GOT3 (cell line): ENCODE measurements at regions not wholly inside any gene's neighbourhood (a gene's known extent, or its start where the extent isn't known, plus 50 kb on each side); places are given as distances from the start of the nearest gene placed in this dataset.
"Not testable (repeated sequence)": the region's sequence is repeated elsewhere in the genome, so short reads cannot be mapped to it uniquely, and the experiment has no call there.

ENCODE experiments used
- DNase-seq: peaks from one replicate; lab custom pipeline; 2025; ENCODE audit warnings: mixed read lengths; lab: John Stamatoyannopoulos, UW

DNA sequence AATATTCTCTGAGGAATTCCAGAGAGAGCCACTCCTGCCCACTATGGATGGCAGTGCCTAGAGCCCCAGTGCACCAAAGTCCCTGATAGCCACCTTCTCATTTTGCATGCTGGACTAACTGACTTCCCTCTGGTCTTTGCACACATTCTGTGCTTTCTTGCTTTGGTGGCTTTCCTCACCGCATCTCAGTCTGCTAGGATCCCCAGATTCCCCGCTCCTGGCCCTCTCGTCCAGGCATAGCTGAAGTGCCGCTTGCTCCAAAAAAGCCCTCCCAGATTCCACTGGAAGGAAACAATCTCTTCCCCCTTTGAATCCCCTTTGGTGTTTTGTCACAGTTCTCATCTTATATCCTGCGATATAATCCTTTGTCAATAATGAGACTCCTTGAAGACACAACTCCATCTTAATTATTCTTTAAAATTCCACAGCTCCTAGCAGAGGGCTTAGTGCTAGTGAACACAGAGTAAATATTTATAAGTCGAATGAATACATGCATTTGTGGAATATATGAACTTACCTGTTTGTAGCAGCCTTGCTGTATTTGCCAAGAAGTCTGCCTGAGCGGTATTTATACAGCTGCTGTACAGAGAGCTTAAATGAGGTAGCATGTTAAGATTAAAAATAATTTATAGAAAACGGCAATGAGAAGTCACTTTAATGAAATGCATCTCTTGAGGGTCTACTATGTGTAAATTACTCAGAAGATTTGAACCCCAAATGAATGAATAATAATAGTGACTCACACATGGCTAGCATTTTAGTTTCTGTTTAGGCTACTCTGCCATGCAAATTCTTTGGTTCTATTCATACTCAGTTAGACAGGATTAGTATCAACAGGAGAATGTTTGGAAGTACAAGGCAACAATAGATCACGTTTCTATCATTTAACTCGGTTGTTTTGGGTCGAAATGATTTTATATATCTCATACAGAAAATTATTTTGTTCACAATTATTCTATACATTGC lies 421.9 kb upstream of the TENM3 start:
- no peak for DNase-seq

DNA sequence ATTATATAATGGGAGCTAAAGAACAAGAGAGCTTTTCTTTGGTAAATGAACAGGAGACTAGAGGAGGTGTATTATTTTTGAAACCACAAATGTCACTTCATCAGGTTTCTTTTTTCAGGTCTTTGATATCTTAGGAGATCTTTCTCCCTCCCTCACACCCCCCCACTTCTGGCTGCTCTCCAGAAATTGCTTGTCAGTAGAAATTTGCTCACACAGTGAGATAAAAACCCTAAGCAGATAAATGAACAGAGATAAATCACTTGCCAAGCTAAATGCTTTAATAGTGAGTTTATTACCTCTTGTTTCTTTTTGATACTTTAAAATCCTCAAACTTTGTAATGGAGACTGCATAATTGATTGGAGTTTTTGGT lies 421.2 kb upstream of the TENM3 start:
- no peak for DNase-seq

DNA sequence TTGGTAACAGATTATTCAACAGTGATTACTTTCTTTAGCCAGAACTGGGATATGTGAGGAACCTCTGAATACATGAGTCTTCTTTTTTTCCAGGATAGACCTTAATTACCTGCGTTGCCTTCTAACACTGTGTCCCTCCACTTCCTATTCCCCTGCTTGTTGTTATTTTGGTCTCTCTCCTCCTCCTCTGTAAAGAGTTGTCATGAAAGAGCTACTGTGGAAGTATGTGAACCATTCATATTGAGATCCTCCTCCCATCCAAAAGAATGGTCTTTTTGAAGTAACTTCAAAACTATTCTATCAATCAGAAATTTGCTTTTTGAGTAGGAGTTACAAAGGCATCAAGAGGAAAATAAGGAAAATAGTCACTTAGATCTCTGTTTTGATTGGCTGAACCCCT lies 420.0 kb upstream of the TENM3 start:
- no peak for DNase-seq

DNA sequence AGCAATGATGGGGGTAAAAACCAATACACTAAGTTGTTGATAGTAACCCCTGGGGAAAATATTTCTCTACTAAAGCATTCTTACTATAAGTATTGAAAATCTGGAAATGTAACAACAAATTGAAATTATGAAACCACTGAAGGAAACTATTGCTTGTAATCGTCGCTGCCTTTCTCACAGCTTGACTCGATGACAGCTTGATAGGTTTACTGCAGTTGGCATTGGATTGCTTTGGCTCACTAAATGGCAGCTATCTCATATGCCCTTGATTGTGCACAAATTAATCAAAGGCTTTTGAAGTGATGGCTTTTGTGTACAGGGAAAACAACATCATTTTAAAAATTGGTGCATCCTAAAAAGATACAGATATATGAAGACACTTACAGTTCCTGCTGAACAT lies 419.6 kb upstream of the TENM3 start:
- no peak for DNase-seq

DNA sequence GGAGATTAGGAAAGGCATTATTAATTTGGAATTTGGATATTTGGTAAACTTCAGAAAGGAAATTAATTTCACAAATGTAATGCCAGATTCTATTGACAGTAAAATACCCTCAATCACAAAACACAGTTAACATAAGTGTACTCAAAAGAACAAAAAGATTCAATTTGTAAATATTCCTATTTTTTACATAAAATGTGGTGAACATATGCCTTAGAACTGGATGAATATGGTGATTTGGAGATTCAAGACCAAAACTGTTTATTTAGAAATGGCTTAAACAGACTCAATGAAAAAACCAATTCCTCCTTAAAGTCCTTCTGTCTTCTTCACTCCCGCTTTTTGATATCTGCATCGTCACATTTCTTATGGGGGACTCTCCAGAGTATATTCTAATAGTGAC lies 417.6 kb upstream of the TENM3 start:
- no peak for DNase-seq

DNA sequence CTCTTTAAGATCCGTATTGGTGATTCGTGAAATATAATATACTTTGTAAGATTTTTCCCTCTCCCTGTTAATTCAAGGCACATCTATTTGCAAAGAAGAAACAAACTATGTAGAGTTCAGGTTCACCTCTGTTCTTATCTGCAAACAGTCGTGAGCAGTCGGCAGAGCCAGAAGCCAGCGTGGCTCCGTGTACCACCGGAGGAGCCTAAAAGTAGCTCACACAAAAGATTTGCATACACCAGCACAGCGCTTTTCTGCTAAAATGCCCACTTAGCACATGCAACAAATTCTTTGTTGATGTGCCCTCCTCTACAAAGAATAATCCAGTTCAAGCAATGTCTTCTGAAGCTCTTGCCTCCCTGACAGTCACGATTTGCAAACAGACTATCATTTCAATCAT lies 416.0 kb upstream of the TENM3 start:
- DNase-seq: no peak

DNA sequence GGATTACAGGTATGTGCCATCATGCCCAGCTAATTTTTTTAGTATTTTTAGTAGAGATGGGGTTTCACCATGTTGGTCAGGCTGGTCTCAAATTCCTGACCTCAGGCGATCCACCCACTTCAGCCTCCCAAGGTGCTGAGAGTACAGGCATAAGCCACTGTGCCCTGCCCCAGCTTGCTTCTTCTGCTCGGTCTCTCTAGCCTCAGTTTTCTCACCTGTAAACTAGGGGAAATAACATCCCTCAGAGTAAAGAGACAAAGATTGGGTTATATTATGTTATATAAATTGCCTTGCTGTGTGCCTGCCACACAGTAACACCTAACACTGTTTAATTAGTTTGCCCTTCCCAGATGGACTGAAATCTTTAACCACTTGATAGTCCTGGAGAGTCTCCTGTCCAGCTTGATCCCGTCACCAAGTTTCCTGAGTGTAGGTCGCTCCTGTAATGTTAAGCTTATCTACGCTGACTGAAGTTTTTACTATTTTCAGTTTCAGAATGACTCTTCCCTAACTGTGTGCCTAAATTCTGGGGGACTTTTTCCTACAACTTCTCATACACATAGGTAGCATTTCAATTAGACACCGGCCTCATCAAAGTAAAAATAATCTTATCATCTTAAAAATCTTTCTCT lies 412.7 kb upstream of the TENM3 start:
- DNase-seq: no peak

DNA sequence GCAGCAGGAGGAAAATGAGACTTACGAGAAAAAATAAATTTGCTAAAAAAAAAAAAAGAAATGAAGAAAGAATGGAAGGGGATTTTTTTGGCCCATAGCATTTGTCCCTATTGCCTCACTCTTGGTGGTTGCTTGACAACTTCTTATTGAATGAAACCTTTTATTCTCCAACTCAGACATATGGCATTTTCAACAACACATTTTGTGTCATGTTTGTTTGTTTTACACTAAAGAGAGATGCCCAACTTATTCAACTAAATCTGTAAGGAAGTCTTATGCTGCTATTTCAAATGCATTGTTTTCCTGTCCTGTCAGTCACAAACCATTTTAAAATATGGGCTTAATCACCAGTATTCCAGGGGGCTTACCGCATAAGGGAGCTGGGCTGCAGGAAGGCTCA lies 409.1 kb upstream of the TENM3 start:
- DNase-seq: no peak

DNA sequence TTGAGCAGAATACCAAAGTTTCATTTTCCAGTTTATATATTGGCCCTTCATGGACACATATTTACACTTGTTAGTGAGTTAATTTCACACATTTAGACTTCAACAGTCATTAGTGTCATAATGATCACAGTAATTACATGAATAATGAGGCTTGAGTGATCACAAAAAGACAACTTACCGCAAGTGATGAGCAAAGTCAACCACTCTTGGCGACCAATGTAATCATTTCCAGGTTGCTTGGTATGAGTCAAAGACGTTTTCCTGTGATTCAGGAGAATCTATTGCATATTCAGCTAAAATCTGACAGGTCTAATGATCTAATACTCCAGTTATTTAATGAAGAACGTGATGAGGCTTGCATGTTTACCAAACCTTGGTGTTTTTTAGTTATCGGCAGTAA lies 407.9 kb upstream of the TENM3 start:
- no peak for DNase-seq

DNA sequence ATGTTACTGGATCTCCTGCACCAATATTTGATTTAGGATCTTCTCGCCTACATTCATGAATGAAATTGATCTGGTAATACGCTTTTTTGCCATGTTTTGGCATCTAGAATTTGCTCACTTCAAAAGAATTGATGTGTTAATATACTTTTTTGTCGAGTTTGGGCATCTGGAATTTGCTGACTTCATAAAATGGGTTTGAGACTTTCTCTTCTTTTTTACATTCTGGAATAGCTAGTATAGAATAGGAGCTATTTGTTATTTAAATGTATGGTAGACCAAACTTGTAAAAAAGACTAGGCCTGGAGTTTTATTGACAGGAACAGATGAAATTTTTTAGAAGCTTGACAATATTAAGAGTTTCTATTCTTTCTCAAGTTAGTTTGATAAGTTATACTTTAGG lies 404.9 kb upstream of the TENM3 start:
- DNase-seq: no peak

DNA sequence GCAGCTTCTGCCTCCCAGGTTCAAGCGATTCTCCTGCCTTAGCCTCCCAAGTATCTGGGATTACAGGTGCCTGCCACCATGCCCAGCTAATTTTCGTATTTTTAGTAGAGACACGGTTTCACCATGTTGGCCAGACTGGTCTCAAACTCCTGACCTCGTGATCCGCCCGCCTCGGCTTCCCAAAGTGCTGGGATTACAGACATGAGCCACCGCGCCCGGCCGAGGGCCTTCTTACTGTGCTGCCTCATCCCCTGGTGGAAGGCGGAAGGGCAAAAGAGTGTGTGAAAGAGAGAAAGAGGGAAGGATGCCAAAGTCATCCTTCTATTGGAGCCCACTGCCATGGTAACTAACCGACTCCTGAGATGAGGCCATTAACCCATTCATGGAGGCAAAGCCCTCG lies 399.4 kb upstream of the TENM3 start:
- DNase-seq: not testable (repeated sequence)

DNA sequence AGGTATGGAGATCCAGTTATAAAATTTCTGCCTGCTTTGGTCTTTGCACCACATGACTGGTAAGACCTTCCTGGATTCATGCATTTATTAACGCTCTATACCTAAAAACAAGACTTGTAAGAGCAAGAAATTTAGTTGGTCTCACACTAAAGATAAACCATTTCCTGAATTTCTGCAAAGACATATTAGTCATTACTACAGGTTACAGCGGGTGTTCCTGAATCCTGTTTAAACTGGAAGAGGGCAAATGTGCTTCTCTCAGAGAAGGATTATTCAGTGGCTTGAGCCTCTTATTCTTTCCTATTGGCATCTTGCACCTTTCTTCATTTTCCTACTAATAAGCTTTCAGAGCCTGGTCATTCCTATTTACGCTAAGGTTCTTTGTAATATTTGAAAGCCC lies 397.6 kb upstream of the TENM3 start:
- DNase-seq: no peak

DNA sequence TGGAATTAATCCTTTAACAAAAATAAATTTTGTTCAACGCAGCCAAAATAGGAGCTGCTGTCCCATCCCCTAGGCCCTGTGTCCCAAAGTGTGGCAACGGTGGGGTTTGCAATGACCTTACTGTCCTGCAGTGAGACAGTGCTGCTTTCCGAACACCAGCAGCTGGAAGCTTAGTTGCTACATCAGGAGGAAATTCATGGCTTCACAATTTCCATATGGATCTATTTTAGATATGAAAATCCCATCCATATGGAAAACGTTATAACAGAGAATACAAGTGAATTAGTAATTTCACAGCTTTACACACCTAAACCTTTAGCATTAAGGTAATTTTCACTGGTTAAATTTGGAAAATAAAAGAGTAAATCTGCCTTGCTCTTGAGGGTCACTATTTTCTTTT lies 396.3 kb upstream of the TENM3 start:
- no peak for DNase-seq

DNA sequence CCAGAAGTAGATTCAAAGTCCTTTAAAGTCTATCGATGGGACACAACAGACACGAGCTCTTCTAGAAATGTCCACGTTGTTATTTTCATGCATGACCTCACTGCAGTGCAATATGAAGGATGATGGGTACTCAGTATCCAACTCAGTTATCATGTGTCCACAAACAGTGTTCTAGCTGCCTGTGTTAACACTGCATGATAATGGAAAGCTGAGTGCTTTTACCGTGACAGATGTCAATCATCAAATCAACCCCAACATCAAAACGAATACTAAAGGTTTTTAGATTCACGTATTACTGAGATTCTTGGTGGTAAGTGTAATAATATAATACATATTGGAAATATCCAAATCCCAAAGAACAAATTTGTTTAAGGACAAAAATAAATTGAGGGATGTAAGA lies 394.8 kb upstream of the TENM3 start:
- no peak for DNase-seq

DNA sequence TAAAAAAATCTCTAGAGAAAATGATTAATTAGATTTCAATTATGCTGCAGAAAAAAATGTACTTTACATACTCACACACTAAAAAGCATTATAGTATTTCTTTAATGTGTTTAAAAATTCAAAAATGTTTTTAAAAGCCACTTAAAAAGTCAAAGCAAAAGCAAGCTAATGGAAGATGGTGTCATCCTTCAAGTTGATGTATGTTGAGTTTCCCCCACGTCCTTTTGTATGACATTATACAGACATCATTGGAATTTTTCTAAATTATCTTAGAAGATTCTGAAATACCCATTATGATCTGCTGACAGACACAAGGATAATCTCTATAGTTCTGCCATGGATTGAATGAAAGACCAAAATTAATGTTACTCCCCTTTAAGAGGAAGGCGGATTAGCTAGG lies 393.7 kb upstream of the TENM3 start:
- DNase-seq: no peak

DNA sequence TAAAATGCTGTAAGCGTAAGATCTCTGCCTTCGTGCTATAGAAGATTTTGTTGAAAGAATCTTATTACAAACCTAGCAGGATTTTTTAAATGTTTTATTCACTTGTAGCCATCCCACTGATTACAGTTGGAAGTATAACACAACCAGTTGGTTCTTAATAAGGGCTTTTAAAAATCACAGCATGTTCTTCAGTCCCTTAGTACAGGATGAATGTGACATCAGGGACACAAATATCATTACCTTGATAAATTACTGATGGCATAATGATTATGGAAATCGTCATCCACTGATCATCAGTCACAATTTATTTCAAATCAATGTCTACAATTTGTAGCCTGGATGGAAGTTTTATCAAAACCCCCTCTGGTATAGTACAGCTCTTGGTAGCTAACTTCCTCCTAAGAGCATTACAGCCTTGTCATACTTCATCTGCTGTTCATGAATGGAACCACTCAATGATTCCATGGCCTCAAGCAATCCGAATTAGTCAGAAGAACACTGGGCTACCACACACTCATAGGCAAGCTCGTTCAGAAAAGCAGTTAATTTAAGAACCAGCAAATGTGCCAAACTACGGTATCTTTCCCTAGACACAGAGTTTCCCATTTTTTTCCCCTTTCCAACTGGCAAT lies 389.2 kb upstream of the TENM3 start:
- DNase-seq: no peak

DNA sequence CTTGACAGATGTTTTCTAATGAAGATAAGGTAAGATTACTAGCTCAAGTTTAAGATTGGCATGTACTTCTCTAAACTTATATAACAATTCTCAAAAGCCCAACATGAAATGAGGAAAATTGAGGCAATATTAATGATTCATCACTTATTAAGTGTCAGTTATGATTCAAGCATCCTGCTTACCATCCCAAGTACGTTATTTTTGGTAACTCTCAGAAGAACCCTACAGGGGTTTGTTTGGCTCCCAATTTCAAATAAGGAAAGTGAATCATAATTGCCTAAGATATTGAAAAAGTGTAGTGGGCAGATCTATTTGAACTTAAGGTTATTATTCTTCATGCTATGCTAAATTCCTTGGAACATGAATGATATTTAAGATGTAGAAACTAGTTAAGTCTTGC lies 387.9 kb upstream of the TENM3 start:
- no peak for DNase-seq

DNA sequence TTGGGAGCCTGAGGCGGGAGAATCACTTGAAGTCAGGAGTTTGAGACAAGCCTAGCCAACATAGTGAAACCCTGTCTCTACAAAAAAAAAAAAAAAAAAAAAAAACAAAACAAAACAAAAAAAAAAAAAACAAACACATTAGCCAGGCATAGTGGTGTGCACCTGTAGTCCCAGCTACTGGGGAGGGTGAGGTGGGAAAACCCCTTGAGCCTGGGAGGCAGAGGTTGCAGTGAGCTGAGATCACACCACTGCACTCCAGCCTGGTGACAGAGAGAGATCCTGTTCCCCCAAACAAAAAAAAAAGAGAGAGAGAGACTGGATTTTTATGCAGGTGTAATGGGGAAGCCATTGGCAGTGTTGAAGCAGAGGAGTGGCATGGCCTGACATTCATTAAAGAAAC lies 385.7 kb upstream of the TENM3 start:
- DNase-seq: not testable (repeated sequence)

DNA sequence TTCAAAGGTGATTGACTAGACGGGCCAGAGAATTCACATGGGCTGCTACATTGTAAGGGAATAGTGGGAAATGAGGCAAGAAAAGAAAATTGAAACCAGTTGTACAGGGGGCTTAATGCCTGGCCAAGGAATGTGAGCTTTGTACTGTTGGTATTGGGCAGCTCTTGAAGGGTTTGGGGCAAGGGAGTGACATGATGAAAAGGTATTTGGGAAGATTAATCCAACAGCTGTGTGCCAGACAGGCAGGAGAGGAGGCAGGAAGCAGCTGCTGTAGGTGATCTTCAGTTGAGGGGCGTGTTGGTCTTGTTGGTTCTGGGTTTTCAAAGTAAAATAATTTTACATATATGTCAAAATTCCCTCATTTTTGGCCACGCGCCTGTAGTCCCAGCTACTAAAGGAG lies 384.5 kb upstream of the TENM3 start:
- DNase-seq: no peak

DNA sequence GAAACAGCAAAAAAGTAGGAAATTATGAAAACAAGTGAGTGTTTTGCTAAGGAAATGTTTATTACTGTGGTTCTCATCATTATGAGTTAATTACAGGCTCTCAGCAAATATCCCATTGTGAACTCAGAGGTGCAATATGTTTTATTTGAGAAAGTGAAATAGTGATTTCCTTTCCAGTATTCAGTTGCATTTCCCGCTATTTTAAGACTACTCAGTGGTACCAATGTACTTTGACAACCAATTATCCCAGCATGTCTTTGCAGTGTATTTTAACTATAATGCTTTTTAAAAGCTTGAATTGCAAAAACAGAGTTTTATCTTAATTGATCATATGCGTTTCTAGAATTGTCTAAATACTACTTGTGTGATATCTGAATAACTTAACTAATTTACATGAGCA lies 383.8 kb upstream of the TENM3 start:
- DNase-seq: no peak

DNA sequence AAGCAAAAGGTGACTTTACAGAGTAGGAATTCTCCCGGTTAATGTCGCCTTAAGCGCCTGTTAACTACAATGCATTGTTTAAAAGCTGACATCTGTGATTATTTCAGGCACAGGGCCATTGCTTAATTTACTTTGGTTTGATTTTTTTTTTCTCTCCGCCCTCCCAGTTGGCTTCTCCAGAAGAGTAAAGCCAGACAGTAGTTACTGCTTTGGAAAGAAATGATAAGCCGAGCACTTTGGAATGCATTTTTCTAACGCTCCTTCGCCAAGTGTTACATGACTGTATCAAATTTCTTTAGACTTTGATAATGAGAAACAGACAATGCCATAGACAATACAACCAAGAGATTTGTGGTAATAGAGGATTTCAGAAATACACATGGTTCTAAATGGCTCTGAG lies 383.0 kb upstream of the TENM3 start:
- DNase-seq: no peak

DNA sequence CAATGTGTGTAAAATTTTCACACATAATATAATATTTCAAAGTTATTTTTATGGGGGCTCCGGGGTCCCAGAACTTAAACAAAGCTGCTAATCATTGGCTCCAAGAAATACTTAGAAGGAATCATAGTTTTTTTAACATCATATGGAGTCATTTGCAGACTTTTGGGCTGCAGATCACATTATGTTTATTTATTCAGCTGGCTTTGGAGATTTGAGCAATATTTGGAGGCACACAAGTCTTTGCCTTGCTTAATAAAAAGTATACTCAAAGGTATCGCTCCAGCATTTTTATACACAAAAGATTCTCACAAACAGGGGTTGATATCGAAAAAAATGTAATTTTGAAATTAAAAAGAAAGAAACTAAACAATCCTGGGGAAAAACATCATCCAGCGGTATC lies 382.5 kb upstream of the TENM3 start:
- DNase-seq: no peak

DNA sequence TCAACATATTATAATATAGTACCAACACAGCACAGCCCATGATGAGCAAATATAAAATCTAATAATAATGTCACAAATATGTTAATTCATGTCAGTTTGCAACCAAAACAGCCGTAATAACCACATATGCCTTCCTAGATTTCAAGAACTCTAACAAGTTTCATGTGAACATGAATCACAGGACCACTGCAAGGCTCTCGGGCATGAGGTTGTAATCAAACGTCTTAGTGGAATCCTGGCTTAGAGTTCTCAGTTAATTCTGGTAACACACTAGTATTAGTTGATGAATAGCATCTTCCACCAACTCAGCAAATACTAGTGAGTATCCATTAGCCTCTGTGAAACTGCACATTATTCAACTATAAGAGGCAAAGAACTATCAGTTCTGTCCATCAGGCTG lies 379.3 kb upstream of the TENM3 start:
- no peak for DNase-seq
